Endothelial cell of umbilical vein (primary cell): ENCODE measurements at regions not wholly inside any gene's neighbourhood (a gene's known extent, or its start where the extent isn't known, plus 50 kb on each side); places are given as distances from the start of the nearest gene placed in this dataset.

ENCODE experiments used
- BruUV-seq: library from RNA; stranded (reverse); fragments of 400-500 nt; replicated peaks from 2 replicates; lab custom pipeline; 2021; lab: Mats Ljungman, UMichigan
- CTCF ChIA-PET: fragments of 300-600, 350-600 bp; sonication (Branson Sonifier 250); formaldehyde crosslinking; loops from one replicate; lab custom pipeline; 2021; ENCODE audit warnings: antibody characterized with exemption, inconsistent platforms; lab: Charles Lee
- POLR2A ChIA-PET: fragments of 300-600, 350-600 bp; sonication (Branson Sonifier 250); formaldehyde crosslinking; loops from one replicate; lab custom pipeline; 2021; ENCODE audit warnings: antibody characterized with exemption, inconsistent platforms; lab: Charles Lee
- DNase-seq: peaks from one replicate; pipeline ENCODE4 v3.0.0-alpha.2; 2011; ENCODE audit warnings: low read depth, low spot score
- FAIRE-seq: peaks from 2 replicates; lab custom pipeline; 2011; peaks lifted over from hg19 to GRCh38; lab: Jason Lieb, UNC
- H2AFZ ChIP-seq: 2 replicates; pipeline ENCODE4 v1.6.0; 2012; ENCODE audit warnings: low read depth, low read length, control low read depth, inconsistent platforms
- H3K27ac ChIP-seq: 2 replicates; pipeline ENCODE4 v1.5.1; 2011; ENCODE audit warnings: low read depth, mild to moderate bottlenecking, control low read depth, low read length, moderate library complexity; ENCODE audit not compliant: insufficient read depth
- H3K27me3 ChIP-seq, 2 experiments: 2 replicates each; pipeline versions ENCODE4 v1.6.0 to v1.6.1; 2011; ENCODE audit warnings: low read length in 2 of 2, mixed read lengths in 1 of 2; ENCODE audit not compliant: control insufficient read depth in 2 of 2, insufficient read depth in 2 of 2
- H3K36me3 ChIP-seq, 2 experiments: 2 replicates in 1 of 2; 3 replicates in 1 of 2; pipeline ENCODE4 v1.5.1; 2011; ENCODE audit warnings: low read length in 2 of 2, mild to moderate bottlenecking in 1 of 2, moderate library complexity in 1 of 2; ENCODE audit not compliant: control insufficient read depth in 2 of 2, insufficient read depth in 2 of 2; ENCODE audit errors: extremely low read depth in 1 of 2
- H3K4me1 ChIP-seq: 3 replicates; pipeline ENCODE4 v1.5.1; 2011; ENCODE audit warnings: mild to moderate bottlenecking, low read length; ENCODE audit not compliant: control insufficient read depth, insufficient read depth; ENCODE audit errors: extremely low read depth
- H3K4me2 ChIP-seq: 2 replicates; pipeline ENCODE4 v1.6.1; 2011; ENCODE audit warnings: low read length, control low read depth, mixed read lengths; ENCODE audit not compliant: insufficient read depth
- H3K4me3 ChIP-seq, 3 experiments: fragments of 200-600 bp in 1 of 3; sonication (generic), shearing (Covaris generic) in 1 of 3; replicated peaks in 1 of 3; 2 replicates each; pipeline ENCODE4 v1.5.1; 2011 to 2016; ENCODE audit warnings: control low read depth in 3 of 3, low read length in 3 of 3, mild to moderate bottlenecking in 2 of 3, inconsistent platforms in 1 of 3, low read depth in 1 of 3, moderate library complexity in 1 of 3; ENCODE audit not compliant: insufficient read depth in 1 of 3
- H3K79me2 ChIP-seq: 2 replicates; pipeline ENCODE4 v1.6.0; 2012; ENCODE audit warnings: low read length, inconsistent platforms; ENCODE audit not compliant: control insufficient read depth, insufficient read depth
- H3K9ac ChIP-seq: replicated peaks from 2 replicates; pipeline ENCODE3; 2011; ENCODE audit warnings: low read length, control low read depth; ENCODE audit not compliant: insufficient read depth; ENCODE audit errors: extremely low read depth
- H3K9me1 ChIP-seq: replicated peaks from 3 replicates; pipeline ENCODE4 v1.6.0; 2011; ENCODE audit warnings: mild to moderate bottlenecking, low read length; ENCODE audit not compliant: control insufficient read depth, insufficient read depth; ENCODE audit errors: extremely low read depth
- H3K9me3 ChIP-seq: replicated peaks from 2 replicates; pipeline ENCODE4 v1.5.1; 2012; ENCODE audit warnings: low read length, inconsistent platforms; ENCODE audit not compliant: control insufficient read depth, insufficient read depth
- H4K20me1 ChIP-seq: replicated peaks from 2 replicates; pipeline ENCODE3; 2011; ENCODE audit warnings: mild to moderate bottlenecking, low read length; ENCODE audit not compliant: control insufficient read depth, insufficient read depth; ENCODE audit errors: extremely low read depth
- EZH2 ChIP-seq: IDR thresholded peaks from 2 replicates; pipeline ENCODE4 v1.6.1; 2012; ENCODE audit warnings: borderline replicate concordance, low read depth, mild to moderate bottlenecking, moderate library complexity, low read length, inconsistent platforms; ENCODE audit not compliant: severe bottlenecking
- FOS ChIP-seq: IDR thresholded peaks from 2 replicates; pipeline ENCODE4 v1.6.1; 2011; ENCODE audit warnings: mild to moderate bottlenecking, low read length, moderate library complexity, borderline replicate concordance; ENCODE audit not compliant: insufficient read depth
- GATA2 ChIP-seq: IDR thresholded peaks from 2 replicates; pipeline ENCODE4 v1.7.0; 2011; ENCODE audit warnings: low read depth, mild to moderate bottlenecking, moderate library complexity, mixed read lengths, low read length; ENCODE audit not compliant: insufficient read length, insufficient read depth
- JUN ChIP-seq: IDR thresholded peaks from 2 replicates; pipeline ENCODE4 v1.6.1; 2011; ENCODE audit warnings: borderline replicate concordance, low read depth; ENCODE audit not compliant: insufficient read length, insufficient read depth
- MYC ChIP-seq: IDR thresholded peaks from one replicate; pipeline ENCODE4 v1.6.1; 2011; ENCODE audit warnings: mild to moderate bottlenecking, low read depth, low read length
- POLR2A ChIP-seq: IDR thresholded peaks from 2 replicates; pipeline ENCODE4 v1.6.1; 2012; ENCODE audit warnings: low read depth, mild to moderate bottlenecking, control low read depth, low read length
- POLR2AphosphoS5 ChIP-seq: IDR thresholded peaks from 2 replicates; pipeline ENCODE4 v1.6.1; 2012; ENCODE audit warnings: low read depth, mild to moderate bottlenecking, control low read depth, low read length, moderate library complexity; ENCODE audit not compliant: insufficient read depth
- dilution Hi-C: fragments of 300-500 bp; cut with MboI; formaldehyde crosslinking; loops from one replicate; pipeline ENCODE4 v1.15.0; 2019; ENCODE audit warnings: low sequenced_read_pairs; ENCODE audit not compliant: extremely low pct_ligation_motif_present
- intact Hi-C: fragments of 100-400 bp; cut with micrococcal nuclease; formaldehyde crosslinking; loops from one replicate; pipeline ENCODE4 v1.10.0; 2022
- TF ChIP-seq, protein P1 (sequence below): IDR thresholded peaks from 2 replicates; pipeline ENCODE4 v1.6.1; 2011; ENCODE audit not compliant: insufficient read depth, insufficient read length
- TF ChIP-seq, protein P2 (sequence below), 2 donors: IDR thresholded peaks; 1 replicate in 1 of 2; 2 replicates in 1 of 2; pipeline ENCODE4 v1.5.1; 2011; ENCODE audit warnings: low read length in 2 of 2, mild to moderate bottlenecking in 2 of 2, moderate library complexity in 2 of 2, control low read depth in 1 of 2, inconsistent platforms in 1 of 2, low read depth in 1 of 2; ENCODE audit not compliant: insufficient read depth in 1 of 2; ENCODE audit errors: extremely low read depth in 1 of 2

DNA sequence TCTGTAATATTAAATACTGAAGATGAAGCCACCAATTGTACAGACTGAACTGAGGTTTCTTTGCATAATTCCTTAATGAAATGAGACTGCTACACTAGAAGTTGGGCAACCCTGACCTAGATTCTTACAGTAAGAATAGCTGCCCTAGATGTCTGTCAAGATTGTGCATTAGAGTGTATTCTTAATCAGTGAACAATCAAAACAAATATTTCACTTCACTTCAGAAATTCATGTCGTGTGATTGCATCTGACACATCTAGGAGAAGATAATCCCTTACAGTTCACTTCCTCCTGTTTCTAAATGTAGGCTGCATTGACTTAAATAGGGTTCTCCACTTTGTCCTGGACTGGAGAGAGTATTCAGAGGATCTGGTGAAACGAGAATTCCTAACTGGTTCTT is 283.1 kb downstream of the HNRNPD start:
- Histone ChIP-seq H3K9ac (no peak overlapping the region), H3K4me3 (no peak overlapping the region), H3K4me2 (no peak overlapping the region), H3K27ac (no peak overlapping the region), H2AFZ (no peak overlapping the region), H3K9me3 (no peaks in the 10 kb centered on the region), H3K9me1 (no peaks in the 10 kb centered on the region), H3K27me3 (no peaks in the 10 kb centered on the region), H4K20me1 (no peaks in the 10 kb centered on the region), H3K36me3 (no peaks in the 10 kb centered on the region), H3K79me2 (no peaks in the 10 kb centered on the region), H3K4me1 (no peaks in the 10 kb centered on the region)
- intact Hi-C loops = no loop called here
- no peak for DNase-seq
- TF ChIP-seq, protein P1, sequence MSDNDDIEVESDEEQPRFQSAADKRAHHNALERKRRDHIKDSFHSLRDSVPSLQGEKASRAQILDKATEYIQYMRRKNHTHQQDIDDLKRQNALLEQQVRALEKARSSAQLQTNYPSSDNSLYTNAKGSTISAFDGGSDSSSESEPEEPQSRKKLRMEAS = no peak
- TF ChIP-seq GATA2 = no peak
- no peak for TF ChIP-seq POLR2AphosphoS5
- no peak for TF ChIP-seq JUN
- TF ChIP-seq EZH2 = no peak
- TF ChIP-seq POLR2A = no peak
- TF ChIP-seq, protein P2, sequence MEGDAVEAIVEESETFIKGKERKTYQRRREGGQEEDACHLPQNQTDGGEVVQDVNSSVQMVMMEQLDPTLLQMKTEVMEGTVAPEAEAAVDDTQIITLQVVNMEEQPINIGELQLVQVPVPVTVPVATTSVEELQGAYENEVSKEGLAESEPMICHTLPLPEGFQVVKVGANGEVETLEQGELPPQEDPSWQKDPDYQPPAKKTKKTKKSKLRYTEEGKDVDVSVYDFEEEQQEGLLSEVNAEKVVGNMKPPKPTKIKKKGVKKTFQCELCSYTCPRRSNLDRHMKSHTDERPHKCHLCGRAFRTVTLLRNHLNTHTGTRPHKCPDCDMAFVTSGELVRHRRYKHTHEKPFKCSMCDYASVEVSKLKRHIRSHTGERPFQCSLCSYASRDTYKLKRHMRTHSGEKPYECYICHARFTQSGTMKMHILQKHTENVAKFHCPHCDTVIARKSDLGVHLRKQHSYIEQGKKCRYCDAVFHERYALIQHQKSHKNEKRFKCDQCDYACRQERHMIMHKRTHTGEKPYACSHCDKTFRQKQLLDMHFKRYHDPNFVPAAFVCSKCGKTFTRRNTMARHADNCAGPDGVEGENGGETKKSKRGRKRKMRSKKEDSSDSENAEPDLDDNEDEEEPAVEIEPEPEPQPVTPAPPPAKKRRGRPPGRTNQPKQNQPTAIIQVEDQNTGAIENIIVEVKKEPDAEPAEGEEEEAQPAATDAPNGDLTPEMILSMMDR (IDR thresholded peaks at IDR 0.05; ENCODE audit: extremely low read depth in 1 of 2, insufficient read depth in 1 of 2, low read depth in 1 of 2, low read length in 2 of 2) = no peak
- no peak for TF ChIP-seq FOS
- TF ChIP-seq MYC = no peak
- dilution Hi-C loops = no loop called here
- no peak for FAIRE-seq
- POLR2A ChIA-PET = no interaction called here
- CTCF ChIA-PET = no interaction called here
- no TSS peak for BruUV-seq
